DMS53 (cell line): ENCODE measurements at regions not wholly inside any gene's neighbourhood (a gene's known extent, or its start where the extent isn't known, plus 50 kb on each side); places are given as distances from the start of the nearest gene placed in this dataset.
"Not testable (repeated sequence)": the region's sequence is repeated elsewhere in the genome, so short reads cannot be mapped to it uniquely, and the experiment has no call there.

Experiments
- DNase-seq: peaks from one replicate; lab custom pipeline; 2025; lab: John Stamatoyannopoulos, UW

DNA sequence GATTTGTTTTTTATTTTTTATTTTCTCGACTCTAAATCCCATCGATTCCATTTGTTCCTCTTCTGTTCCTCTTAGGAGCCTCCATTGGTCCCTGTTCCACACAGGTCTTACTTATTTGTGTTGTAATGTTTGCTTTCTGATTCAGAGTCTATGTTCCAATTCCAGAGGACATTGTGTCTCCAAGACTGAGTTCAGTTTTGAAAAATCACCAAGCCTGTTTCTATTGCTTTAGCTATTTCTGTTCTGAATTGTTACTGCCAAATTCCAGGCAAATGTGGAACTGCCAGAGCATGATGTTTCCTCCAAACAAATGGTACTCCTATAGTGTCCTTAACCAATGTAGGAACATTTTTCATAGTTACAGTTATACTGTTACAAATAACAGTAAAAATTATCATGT lies 270.9 kb upstream of the SPTLC3 start:
- peak; percentile 15 for DNase-seq

DNA sequence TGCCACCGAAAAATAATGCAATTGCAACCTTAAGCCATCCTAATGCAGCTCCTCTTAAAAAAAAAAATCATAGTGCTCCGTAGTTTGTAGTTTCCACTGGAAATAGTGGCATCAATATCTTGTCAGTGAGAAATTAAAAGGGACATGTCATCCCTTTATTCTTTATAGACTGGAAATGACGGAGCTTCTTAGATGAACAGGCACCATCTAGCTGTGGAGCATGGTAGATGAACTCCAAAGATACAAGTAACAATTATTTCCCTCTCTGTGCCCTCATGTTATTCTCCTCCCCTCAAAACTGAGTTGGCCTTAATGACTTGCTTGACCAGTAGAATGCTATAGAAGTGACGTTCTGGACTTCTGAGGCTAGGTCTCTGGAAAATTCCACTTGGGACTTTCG lies 268.1 kb upstream of the SPTLC3 start:
- peak; percentile 19 for DNase-seq

DNA sequence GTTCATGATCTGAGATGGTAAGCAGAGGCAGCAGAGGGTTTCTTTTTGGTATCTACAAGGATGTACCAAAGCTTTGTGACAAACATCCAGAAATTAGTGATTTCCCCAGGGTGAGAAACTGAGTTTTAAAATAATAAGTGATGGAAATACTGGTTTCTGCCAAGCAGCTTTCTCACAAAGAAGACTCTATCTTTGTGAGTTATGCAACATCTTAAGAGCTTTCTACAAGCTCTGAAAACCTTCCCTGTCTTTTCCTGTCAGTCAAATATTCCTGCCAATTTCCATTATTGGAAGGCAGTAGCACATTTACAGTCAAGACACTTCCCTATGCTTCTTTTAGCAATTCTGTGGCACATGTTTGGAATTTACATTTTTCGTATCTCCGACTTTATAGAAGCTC lies 264.7 kb upstream of the SPTLC3 start:
- no peak for DNase-seq

GRCh38 chr20:12748359-12748994 lies 260.3 kb upstream of the SPTLC3 start:
- no peak for DNase-seq

GRCh38 chr20:12750221-12750620 lies 258.6 kb upstream of the SPTLC3 start:
- no peak for DNase-seq

- DNase-seq: not testable (repeated sequence)
Observed at GRCh38 chr20:12752900-12753693, 255.7 kb upstream of the SPTLC3 start.

DNA sequence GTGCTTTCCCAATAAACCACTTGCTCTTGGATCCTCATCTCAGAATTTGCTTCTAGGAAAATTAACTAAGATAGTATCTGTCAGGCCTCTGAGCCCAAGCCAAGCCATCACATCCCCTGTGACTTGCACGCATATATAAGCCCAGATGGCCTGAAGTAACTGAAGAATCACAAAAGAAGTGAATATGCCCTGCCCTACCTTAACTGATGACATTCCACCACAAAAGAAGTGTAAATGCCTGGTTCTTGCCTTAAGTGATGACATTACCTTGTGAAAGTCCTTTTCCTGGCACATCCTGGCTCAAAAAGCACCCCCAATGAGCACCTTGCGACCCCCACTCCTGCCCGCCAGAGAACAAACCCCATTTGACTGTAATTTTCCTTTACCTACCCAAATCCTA lies 255.0 kb upstream of the SPTLC3 start:
- DNase-seq: not testable (repeated sequence)

DNA sequence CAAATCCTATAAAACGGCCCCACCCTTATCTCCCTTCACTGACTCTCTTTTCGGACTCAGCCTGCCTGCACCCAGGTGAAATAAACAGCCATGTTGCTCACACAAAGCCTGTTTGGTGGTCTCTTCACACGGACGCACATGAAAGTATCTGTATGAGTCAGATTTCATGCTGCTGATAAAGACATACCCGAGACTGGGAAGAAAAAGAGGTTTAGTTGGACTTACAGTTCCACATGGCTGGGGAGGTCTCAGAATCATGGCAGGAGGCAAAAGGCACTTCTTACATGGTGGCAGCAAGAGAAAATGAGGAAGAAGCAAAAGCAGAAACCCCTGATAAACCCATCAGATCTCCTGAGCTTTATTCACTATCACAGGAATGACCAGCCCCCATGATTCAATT lies 249.3 kb upstream of the SPTLC3 start:
- DNase-seq: not testable (repeated sequence)

- DNase-seq: no peak
Observed at GRCh38 chr20:12762725-12763124, 246.0 kb upstream of the SPTLC3 start.

- no peak for DNase-seq
Observed at GRCh38 chr20:12763406-12763805, 245.4 kb upstream of the SPTLC3 start.

DNA sequence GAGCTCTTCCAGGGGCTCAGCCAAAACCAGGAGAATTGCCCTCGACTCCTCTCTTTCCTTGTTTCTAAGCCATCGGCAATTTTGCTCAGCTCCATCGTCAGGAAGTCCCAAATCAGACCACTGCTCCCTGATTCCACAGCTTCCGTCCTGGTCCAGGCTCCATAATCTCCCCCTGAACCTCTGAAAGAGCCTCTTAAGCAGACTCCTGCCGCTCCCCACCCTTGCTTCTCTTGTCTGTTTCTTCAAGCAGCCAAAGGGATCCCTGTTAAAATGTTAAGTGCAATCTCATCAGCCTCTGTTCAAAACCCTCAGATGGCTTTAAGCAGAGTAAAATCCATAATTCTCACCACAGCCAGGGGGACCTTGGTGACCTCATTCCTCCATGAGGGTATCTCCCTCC lies 244.7 kb upstream of the SPTLC3 start:
- no peak for DNase-seq

DNA sequence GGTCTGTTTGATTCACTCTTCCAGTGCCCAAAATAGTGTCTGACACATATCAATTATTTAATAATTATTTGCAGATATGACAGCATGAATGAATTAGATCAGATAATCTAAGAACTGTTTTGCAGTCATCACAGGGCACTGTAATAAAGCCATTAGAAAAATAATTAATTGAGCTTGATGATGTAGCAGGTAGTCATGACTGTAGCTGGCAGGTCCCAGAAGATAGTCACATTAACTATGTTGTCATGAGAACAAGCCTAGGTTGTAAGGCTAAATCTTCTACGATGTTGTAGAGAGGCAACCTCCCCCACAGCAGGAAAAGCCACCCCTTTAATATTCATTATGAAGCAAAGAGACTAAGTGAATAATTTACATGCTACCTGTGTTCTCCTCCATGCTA lies 243.9 kb upstream of the SPTLC3 start:
- no peak for DNase-seq

DNA sequence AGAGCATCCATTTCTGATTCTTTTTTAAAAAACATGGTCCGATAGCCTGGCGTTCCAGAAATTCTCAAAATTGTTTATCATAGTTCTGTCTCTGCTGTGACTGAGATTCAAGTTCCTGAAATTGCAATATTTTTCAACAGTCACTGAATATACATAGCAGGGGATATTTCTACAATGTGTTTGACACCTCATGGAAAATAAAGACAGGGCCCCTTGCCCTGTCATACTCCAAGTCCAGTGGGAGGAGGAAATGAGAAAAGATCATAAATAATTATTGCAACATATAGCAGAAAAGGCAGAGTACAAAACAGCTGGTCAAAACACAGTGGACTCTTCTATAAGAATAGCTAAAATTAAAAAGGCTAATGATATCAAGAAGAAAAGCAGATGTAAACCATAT lies 234.8 kb upstream of the SPTLC3 start:
- no peak for DNase-seq

DNA sequence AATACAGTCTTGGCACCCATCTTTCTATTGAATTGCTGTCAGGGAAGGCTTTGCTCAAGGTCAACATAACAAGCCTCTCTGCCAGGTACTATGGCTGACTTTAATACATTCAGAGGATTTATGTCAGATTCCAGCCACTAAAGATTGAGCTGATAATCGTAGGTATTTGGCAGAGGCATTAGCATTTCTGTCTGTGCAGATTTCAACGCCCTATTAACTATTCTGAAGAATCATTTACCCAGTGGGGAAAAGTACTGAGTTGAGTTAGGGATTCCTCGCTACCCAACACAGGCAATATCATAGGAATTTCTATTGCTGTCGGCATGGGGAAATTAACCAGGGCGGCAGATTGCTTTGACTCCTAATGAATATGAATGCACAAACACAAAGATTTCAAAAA lies 233.7 kb upstream of the SPTLC3 start:
- DNase-seq: no peak

DNA sequence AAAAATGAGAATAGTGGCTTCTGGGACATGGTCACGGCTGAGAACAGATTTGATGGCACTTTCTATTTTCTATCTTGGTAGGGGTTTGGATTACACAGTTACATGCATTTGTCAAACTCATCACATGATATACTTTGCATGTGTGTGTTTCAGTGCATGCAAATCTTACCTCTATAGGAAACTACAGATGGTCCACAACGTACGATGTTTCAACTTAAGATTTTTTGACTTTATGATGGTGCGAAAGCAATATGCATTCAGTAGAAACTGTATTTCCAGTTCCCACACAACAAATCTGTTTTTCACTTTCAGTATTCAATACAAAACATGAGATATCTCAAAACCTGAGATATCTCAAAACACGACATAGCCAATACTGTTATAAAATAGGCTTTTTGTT lies 231.8 kb upstream of the SPTLC3 start:
- DNase-seq: no peak

- no peak for DNase-seq
Observed at GRCh38 chr20:12786276-12786675, 222.5 kb upstream of the SPTLC3 start.

GRCh38 chr20:12788632-12789299 lies 220.0 kb upstream of the SPTLC3 start:
- no peak for DNase-seq

DNA sequence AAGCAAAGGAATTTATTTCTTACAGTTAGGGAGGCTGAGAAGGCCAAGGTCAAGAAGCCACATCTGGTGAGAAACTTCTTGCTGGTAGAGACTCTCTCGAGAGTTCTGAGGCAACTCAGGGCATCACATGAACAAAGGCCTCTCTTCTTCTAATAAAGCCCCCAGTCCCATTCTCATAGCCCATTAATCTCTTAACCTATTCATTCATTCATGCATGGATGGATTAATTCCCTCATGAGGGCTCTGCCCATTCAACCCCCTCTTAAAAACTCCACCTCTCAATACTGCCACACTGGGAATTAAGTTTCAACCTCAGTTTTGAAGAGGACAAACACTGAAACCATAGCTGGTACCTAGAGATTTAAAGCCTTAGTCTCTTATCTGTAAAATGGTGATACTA lies 217.9 kb upstream of the SPTLC3 start:
- no peak for DNase-seq

DNA sequence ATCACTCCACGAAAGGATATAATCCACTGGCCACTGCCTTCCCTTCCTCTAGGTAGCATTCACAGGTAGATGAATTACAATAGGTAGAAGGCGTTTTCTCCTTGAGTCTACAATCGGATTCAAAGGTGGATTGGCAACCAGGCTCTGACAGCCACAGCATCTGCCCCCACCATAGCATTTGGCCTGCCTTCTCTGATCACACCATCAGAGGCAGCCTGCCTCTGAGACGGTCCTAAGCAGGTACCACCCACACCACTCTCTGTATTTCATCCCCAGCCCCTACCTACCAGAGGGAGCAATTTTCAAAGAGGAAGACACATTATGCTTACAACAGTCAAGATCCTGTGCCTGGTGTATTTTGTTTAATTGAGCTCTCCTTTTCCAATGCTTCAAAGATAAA lies 210.5 kb upstream of the SPTLC3 start:
- DNase-seq: no peak

GRCh38 chr20:12808006-12808567 lies 200.7 kb upstream of the SPTLC3 start:
- peak; percentile 87 for DNase-seq

DNA sequence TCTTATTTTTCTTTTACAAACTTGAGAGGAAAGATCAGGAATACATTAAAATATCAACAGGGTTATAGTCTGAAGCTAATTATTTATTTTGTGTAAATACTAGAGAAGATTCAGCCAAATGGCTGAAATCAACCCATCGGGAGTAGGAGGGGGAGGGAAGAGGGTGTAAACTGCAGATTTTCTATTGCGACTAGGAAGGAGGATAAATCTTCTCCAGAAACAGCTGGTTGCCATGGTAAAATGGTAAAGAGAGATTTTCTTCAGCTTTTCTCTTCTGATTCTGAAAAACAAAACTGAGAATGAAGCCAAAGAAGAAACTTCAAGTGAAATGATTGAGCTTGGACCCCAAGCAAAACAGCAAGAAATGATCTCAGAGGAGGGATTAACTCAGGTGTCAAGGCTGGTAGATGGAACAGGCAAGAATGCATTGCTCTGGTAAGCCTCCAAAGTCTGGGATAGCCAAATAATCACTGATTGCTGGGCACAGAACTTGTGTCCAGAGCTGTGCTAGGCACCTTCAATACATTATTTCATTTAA lies 193.5 kb upstream of the SPTLC3 start:
- DNase-seq: no peak

DNA sequence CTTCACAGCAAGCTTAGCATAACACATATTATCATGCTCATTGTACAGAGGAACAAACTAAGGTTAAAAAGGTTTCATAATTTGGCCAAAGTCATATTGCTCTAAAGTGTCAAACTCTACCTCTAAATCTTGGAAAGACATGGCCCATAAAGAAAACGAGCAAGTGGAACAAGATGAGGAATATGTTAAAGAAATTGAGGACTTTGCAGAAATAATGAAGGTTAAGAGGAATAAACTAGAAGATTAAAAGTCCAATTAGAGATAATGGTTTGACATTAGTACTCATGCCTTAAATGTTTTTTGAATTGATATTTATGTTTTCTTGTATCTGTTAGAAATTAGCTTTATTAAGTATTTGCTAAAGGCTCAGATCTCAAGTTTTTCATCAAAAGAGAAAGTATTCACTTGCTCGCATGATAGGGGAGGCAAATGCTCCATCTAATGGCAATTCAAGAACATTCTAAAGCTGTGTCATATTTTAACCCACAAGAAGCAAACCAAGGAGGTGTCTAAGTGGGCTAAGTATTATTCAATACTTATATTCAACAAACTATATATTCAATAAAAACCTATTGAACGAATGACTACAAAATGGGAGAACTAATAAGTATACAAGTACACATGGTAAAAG lies 192.9 kb upstream of the SPTLC3 start:
- no peak for DNase-seq
